ENCODE measurements at regions not wholly inside any gene's neighbourhood (a gene's known extent, or its start where the extent isn't known, plus 50 kb on each side); places are given as distances from the start of the nearest gene placed in this dataset.
A peak's percentile ranks its signal among the peaks of the same experiment; 100 is the strongest.
"Not testable (repeated sequence)": the region's sequence is repeated elsewhere in the genome, so short reads cannot be mapped to it uniquely, and the experiment has no call there.

- DNase-seq (ENCODE audit: low read depth): no peak
- no peak for TF ChIP-seq CTCF (IDR thresholded peaks at IDR 0.05; ENCODE audit: low read length, missing control alignments)
- no peak overlapping the region for H3K4me3 ChIP-seq (replicated peaks; ENCODE audit: low read depth, low read length)
Observed at GRCh38 chr10:52368725-52369124, 54.6 kb downstream of the DKK1 start.

GRCh38 chr10:52374207-52374606, 60.1 kb downstream of the DKK1 start:
- not testable (repeated sequence) for DNase-seq (ENCODE audit: low read depth); H3K4me3 ChIP-seq (replicated peaks; ENCODE audit: low read depth, low read length)

- H3K4me3 ChIP-seq (replicated peaks; ENCODE audit: low read depth, low read length): no peak overlapping the region
- no peak for TF ChIP-seq CTCF (IDR thresholded peaks at IDR 0.05; ENCODE audit: low read length, missing control alignments)
- DNase-seq (ENCODE audit: low read depth): no peak
Observed at GRCh38 chr10:52376694-52377354, 62.7 kb downstream of the DKK1 start.

GRCh38 chr10:52378124-52378523, 64.0 kb downstream of the DKK1 start:
- no peak for TF ChIP-seq CTCF (IDR thresholded peaks at IDR 0.05; ENCODE audit: low read length, missing control alignments)
- no peak for DNase-seq (ENCODE audit: low read depth)
- H3K4me3 ChIP-seq (replicated peaks; ENCODE audit: low read depth, low read length): no peak overlapping the region

- H3K4me3 ChIP-seq (replicated peaks; ENCODE audit: low read depth, low read length): no peak overlapping the region
- no peak for TF ChIP-seq CTCF (IDR thresholded peaks at IDR 0.05; ENCODE audit: low read length, missing control alignments)
- no peak for DNase-seq (ENCODE audit: low read depth)
Observed at GRCh38 chr10:52379287-52379686, 65.2 kb downstream of the DKK1 start.

GRCh38 chr10:52383088-52383487, 69.0 kb downstream of the DKK1 start:
- H3K4me3 ChIP-seq (replicated peaks; ENCODE audit: low read depth, low read length): no peak overlapping the region
- no peak for TF ChIP-seq CTCF (IDR thresholded peaks at IDR 0.05; ENCODE audit: low read length, missing control alignments)
- DNase-seq (ENCODE audit: low read depth): no peak

- no peak overlapping the region for H3K4me3 ChIP-seq (replicated peaks; ENCODE audit: low read depth, low read length)
- no peak for TF ChIP-seq CTCF (IDR thresholded peaks at IDR 0.05; ENCODE audit: low read length, missing control alignments)
- DNase-seq (ENCODE audit: low read depth): peak; percentile 8
Observed at GRCh38 chr10:52387744-52388143, 73.7 kb downstream of the DKK1 start.
